Neural progenitor cell (in vitro differentiated cells): ENCODE measurements at regions not wholly inside any gene's neighbourhood (a gene's known extent, or its start where the extent isn't known, plus 50 kb on each side); places are given as distances from the start of the nearest gene placed in this dataset.

Source experiments
- EZH2 ChIP-seq: fragments of 200-600 bp; sonication (generic); IDR thresholded peaks from 2 replicates; pipeline ENCODE4 v1.6.1; 2017; ENCODE audit warnings: antibody characterized with exemption, mild to moderate bottlenecking, moderate library complexity
- EZH2phosphoT487 ChIP-seq: fragments of 200-600 bp; sonication (generic); IDR thresholded peaks from 2 replicates; pipeline ENCODE4 v1.6.1; 2017; ENCODE audit warnings: antibody characterized with exemption
- TF ChIP-seq, protein P1 (sequence below): fragments of 200-600 bp; sonication (generic); IDR thresholded peaks from 2 replicates; pipeline ENCODE4 v1.5.1; 2017; ENCODE audit warnings: antibody characterized with exemption, mild to moderate bottlenecking

DNA sequence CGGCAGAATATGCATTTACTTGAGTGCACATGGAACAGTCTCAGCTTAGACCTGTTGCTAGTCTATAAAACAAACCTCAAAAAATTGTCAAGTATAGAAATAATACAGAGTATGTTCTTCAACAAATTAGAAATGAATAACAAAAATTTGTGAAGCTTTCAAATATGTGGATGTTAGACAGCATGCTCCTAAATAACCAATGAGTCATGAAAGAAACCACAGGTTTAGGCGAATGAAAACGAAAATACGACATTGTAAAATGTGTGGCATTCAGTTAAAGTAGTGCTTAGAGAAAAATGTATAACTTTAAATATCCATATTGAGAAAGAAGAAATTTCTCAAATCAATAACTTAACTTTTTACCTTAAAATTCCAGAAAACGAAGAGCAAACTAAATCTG, 760.0 kb upstream of the SORCS1 start:
- TF ChIP-seq, protein P1, sequence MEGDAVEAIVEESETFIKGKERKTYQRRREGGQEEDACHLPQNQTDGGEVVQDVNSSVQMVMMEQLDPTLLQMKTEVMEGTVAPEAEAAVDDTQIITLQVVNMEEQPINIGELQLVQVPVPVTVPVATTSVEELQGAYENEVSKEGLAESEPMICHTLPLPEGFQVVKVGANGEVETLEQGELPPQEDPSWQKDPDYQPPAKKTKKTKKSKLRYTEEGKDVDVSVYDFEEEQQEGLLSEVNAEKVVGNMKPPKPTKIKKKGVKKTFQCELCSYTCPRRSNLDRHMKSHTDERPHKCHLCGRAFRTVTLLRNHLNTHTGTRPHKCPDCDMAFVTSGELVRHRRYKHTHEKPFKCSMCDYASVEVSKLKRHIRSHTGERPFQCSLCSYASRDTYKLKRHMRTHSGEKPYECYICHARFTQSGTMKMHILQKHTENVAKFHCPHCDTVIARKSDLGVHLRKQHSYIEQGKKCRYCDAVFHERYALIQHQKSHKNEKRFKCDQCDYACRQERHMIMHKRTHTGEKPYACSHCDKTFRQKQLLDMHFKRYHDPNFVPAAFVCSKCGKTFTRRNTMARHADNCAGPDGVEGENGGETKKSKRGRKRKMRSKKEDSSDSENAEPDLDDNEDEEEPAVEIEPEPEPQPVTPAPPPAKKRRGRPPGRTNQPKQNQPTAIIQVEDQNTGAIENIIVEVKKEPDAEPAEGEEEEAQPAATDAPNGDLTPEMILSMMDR: no peak
- TF ChIP-seq EZH2 (no peak), EZH2phosphoT487 (no peak)
